Neutrophil (primary cell): ENCODE measurements at regions not wholly inside any gene's neighbourhood (a gene's known extent, or its start where the extent isn't known, plus 50 kb on each side); places are given as distances from the start of the nearest gene placed in this dataset.
"Not testable (repeated sequence)": the region's sequence is repeated elsewhere in the genome, so short reads cannot be mapped to it uniquely, and the experiment has no call there.

ENCODE experiments used
- H3K27ac ChIP-seq: fragments of 200-600 bp; sonication (generic); 2 replicates; pipeline ENCODE4 v1.5.1; 2016; ENCODE audit warnings: mild to moderate bottlenecking, moderate library complexity
- H3K27me3 ChIP-seq: fragments of 200-600 bp; sonication (generic); 2 replicates; pipeline ENCODE4 v1.6.0; 2016; ENCODE audit warnings: mild to moderate bottlenecking
- H3K36me3 ChIP-seq: fragments of 200-600 bp; sonication (generic); 2 replicates; pipeline ENCODE4 v1.5.1; 2017
- H3K4me1 ChIP-seq, 2 experiments: fragments of 200-600 bp in 1 of 2; sonication (generic) in 1 of 2; 1 replicate in 1 of 2; 2 replicates in 1 of 2; pipeline versions ENCODE4 v1.5.1 to v1.6.1; 2013 to 2016; ENCODE audit warnings: low read depth in 1 of 2, low read length in 1 of 2, mild to moderate bottlenecking in 1 of 2, moderate library complexity in 1 of 2; ENCODE audit not compliant: control insufficient read depth in 1 of 2, insufficient read depth in 1 of 2
- H3K4me3 ChIP-seq, 2 experiments: fragments of 200-600 bp in 1 of 2; sonication (generic) in 1 of 2; 1 replicate in 1 of 2; 2 replicates in 1 of 2; pipeline ENCODE4 v1.5.1; 2013 to 2016; ENCODE audit warnings: low read depth in 1 of 2, low read length in 1 of 2, mild to moderate bottlenecking in 1 of 2, moderate library complexity in 1 of 2
- H3K9me3 ChIP-seq: fragments of 200-600 bp; sonication (generic); 2 replicates; pipeline ENCODE4 v1.5.1; 2016
- CTCF ChIP-seq: fragments of 200-600 bp; sonication (generic); IDR thresholded peaks from 2 replicates; pipeline ENCODE4 v1.5.1; 2016; ENCODE audit warnings: antibody characterized with exemption

- H3K4me1 ChIP-seq: no peaks in the 10 kb centered on the region
- no peaks in the 10 kb centered on the region for H3K27me3 ChIP-seq
- no peak for TF ChIP-seq CTCF
Measured at GRCh38 chr4:130753926-130754325, 1658.0 kb downstream of the C4orf33 start.

GRCh38 chr4:130760246-130760645, 1664.3 kb downstream of the C4orf33 start:
- H3K4me3 ChIP-seq: no peak overlapping the region
- H3K4me1 ChIP-seq: no peaks in the 10 kb centered on the region
- no peak for TF ChIP-seq CTCF

More at GRCh38 chr4:130753926-130754325, 1658.0 kb downstream of the C4orf33 start:
- H3K27ac ChIP-seq: no peak overlapping the region
- H3K9me3 ChIP-seq: no peaks in the 10 kb centered on the region
- H3K36me3 ChIP-seq: no peaks in the 10 kb centered on the region
- no peak overlapping the region for H3K4me3 ChIP-seq

GRCh38 chr4:130767384-130767783, 1671.4 kb downstream of the C4orf33 start:
- H3K36me3 ChIP-seq, H3K4me3 ChIP-seq, H3K27me3 ChIP-seq: not testable (repeated sequence)

More at GRCh38 chr4:130760246-130760645, 1664.3 kb downstream of the C4orf33 start:
- Histone ChIP-seq H3K27me3 (no peaks in the 10 kb centered on the region), H3K36me3 (no peaks in the 10 kb centered on the region), H3K9me3 (no peaks in the 10 kb centered on the region), H3K27ac (no peak overlapping the region)

GRCh38 chr4:130772966-130773365, 1677.0 kb downstream of the C4orf33 start:
- H3K27me3 ChIP-seq, H3K27ac ChIP-seq, H3K36me3 ChIP-seq, H3K4me3 ChIP-seq, H3K9me3 ChIP-seq, H3K4me1 ChIP-seq: not testable (repeated sequence)

More at GRCh38 chr4:130767384-130767783, 1671.4 kb downstream of the C4orf33 start:
- H3K27ac ChIP-seq, H3K9me3 ChIP-seq, H3K4me1 ChIP-seq: not testable (repeated sequence)

- Histone ChIP-seq H3K4me1 (no peaks in the 10 kb centered on the region), H3K9me3 (no peaks in the 10 kb centered on the region), H3K27me3 (no peaks in the 10 kb centered on the region), H3K27ac (no peak overlapping the region), H3K4me3 (no peak overlapping the region), H3K36me3 (no peaks in the 10 kb centered on the region)
- no peak for TF ChIP-seq CTCF
Measured at GRCh38 chr4:130808492-130808891, 1712.5 kb downstream of the C4orf33 start.

GRCh38 chr4:130812117-130812765, 1716.3 kb downstream of the C4orf33 start:
- Histone ChIP-seq H3K36me3 (no peaks in the 10 kb centered on the region), H3K27me3 (no peaks in the 10 kb centered on the region), H3K4me3 (no peak overlapping the region), H3K4me1 (no peaks in the 10 kb centered on the region), H3K9me3 (no peaks in the 10 kb centered on the region), H3K27ac (no peak overlapping the region)
- no peak for TF ChIP-seq CTCF
